Neural cell (in vitro differentiated cells): ENCODE measurements at regions not wholly inside any gene's neighbourhood (a gene's known extent, or its start where the extent isn't known, plus 50 kb on each side); places are given as distances from the start of the nearest gene placed in this dataset.

Experiments
- H2AFZ ChIP-seq: fragments of 200-600, 300-800 bp; sonication (generic), shearing (Covaris generic); 2 replicates; pipeline ENCODE4 v1.6.0; 2014; ENCODE audit warnings: low read depth, mild to moderate bottlenecking, antibody characterized with exemption, low read length, moderate library complexity
- H3F3A ChIP-seq: fragments of 200-600 bp; shearing (Covaris generic); 2 replicates; pipeline ENCODE4 v1.6.1; 2016; ENCODE audit warnings: mild to moderate bottlenecking, moderate library complexity, mixed read lengths, antibody characterized with exemption, low read length; ENCODE audit not compliant: insufficient read depth, poor library complexity, severe bottlenecking
- H3K27ac ChIP-seq: fragments of 200-600, 300-800 bp; sonication (generic), shearing (Covaris generic); 2 replicates; pipeline ENCODE4 v1.5.1; 2014; ENCODE audit warnings: mild to moderate bottlenecking, low read length, moderate library complexity
- H3K27me3 ChIP-seq: fragments of 300-800, 200-600 bp; sonication (generic), shearing (Covaris generic); 2 replicates; pipeline ENCODE4 v1.6.0; 2014; ENCODE audit warnings: mild to moderate bottlenecking, low read depth, low read length, moderate library complexity; ENCODE audit not compliant: insufficient read depth
- H3K36me3 ChIP-seq: fragments of 300-800, 200-600 bp; sonication (generic), shearing (Covaris generic); 2 replicates; pipeline ENCODE4 v1.5.1; 2014; ENCODE audit warnings: mild to moderate bottlenecking, antibody characterized with exemption, low read length, moderate library complexity; ENCODE audit not compliant: insufficient read depth
- H3K4me2 ChIP-seq: fragments of 300-800, 200-600 bp; sonication (generic), shearing (Covaris generic); 2 replicates; pipeline ENCODE4 v1.6.0; 2014; ENCODE audit warnings: mild to moderate bottlenecking, low read length
- H3K4me3 ChIP-seq: fragments of 300-800, 200-600 bp; sonication (generic), shearing (Covaris generic); 2 replicates; pipeline ENCODE4 v1.5.1; 2014; ENCODE audit warnings: mild to moderate bottlenecking, low read length, moderate library complexity
- H3K79me2 ChIP-seq: fragments of 200-600 bp; shearing (Covaris generic); replicated peaks from 2 replicates; pipeline ENCODE4 v1.6.0; 2014; ENCODE audit warnings: mild to moderate bottlenecking, low read length, moderate library complexity; ENCODE audit not compliant: insufficient read depth
- H3K9ac ChIP-seq: fragments of 300-800, 200-600 bp; sonication (generic), shearing (Covaris generic); 2 replicates; pipeline ENCODE4 v1.6.1; 2016; ENCODE audit warnings: mild to moderate bottlenecking, low read length, mixed read lengths
- H3K9me2 ChIP-seq: fragments of 200-600 bp; shearing (Covaris generic); 2 replicates; pipeline ENCODE4 v1.6.1; 2016; ENCODE audit warnings: mild to moderate bottlenecking, low read length, mixed read lengths; ENCODE audit not compliant: insufficient read depth
- H3K9me3 ChIP-seq: fragments of 200-600, 300-800 bp; sonication (generic), shearing (Covaris generic); 2 replicates; pipeline ENCODE4 v1.6.1; 2016; ENCODE audit warnings: mild to moderate bottlenecking, mixed run types, low read length, moderate library complexity, mixed read lengths
- H4K20me1 ChIP-seq: fragments of 200-600 bp; shearing (Covaris generic); 2 replicates; pipeline ENCODE4 v1.6.1; 2016; ENCODE audit warnings: mild to moderate bottlenecking, mixed run types; ENCODE audit not compliant: insufficient read depth
- EP300 ChIP-seq: fragments of 450-650 bp; conservative IDR thresholded peaks from 2 replicates; pipeline ENCODE4 v1.6.1; 2014; ENCODE audit warnings: antibody characterized with exemption, mild to moderate bottlenecking, moderate library complexity; ENCODE audit not compliant: poor library complexity, severe bottlenecking
- EZH2 ChIP-seq: fragments of 200-600, 300-800 bp; shearing (Covaris generic), sonication (generic); IDR thresholded peaks from 2 replicates; pipeline ENCODE4 v1.6.1; 2014; ENCODE audit warnings: antibody characterized with exemption, low read length, borderline replicate concordance, mild to moderate bottlenecking; ENCODE audit not compliant: insufficient read depth, poor library complexity, severe bottlenecking
- MXI1 ChIP-seq: fragments of 450-650 bp; conservative IDR thresholded peaks from 2 replicates; pipeline ENCODE4 v1.6.1; 2014; ENCODE audit warnings: antibody characterized with exemption, mild to moderate bottlenecking; ENCODE audit not compliant: poor library complexity, severe bottlenecking
- POLR2AphosphoS5 ChIP-seq: IDR thresholded peaks from 2 replicates; pipeline ENCODE4 v1.6.1; 2012
- RAD21 ChIP-seq: fragments of 450-650 bp; conservative IDR thresholded peaks from 2 replicates; pipeline ENCODE4 v1.6.1; 2014; ENCODE audit warnings: antibody characterized with exemption, mild to moderate bottlenecking, moderate library complexity
- SMC3 ChIP-seq: fragments of 450-650 bp; conservative IDR thresholded peaks from 2 replicates; pipeline ENCODE4 v1.6.1; 2014; ENCODE audit warnings: antibody characterized with exemption, mild to moderate bottlenecking, moderate library complexity; ENCODE audit not compliant: poor library complexity
- TAF1 ChIP-seq: IDR thresholded peaks from 2 replicates; pipeline ENCODE4 v1.6.1; 2012; ENCODE audit warnings: low read depth
- TF ChIP-seq, protein P1 (sequence below): fragments of 450-650 bp; IDR thresholded peaks from 2 replicates; pipeline ENCODE4 v1.5.1; 2014; ENCODE audit warnings: antibody characterized with exemption, mild to moderate bottlenecking, moderate library complexity; ENCODE audit not compliant: poor library complexity, severe bottlenecking
- TF ChIP-seq, protein P2 (sequence below): IDR thresholded peaks from 2 replicates; pipeline ENCODE4 v1.6.1; 2012; ENCODE audit warnings: borderline replicate concordance

DNA sequence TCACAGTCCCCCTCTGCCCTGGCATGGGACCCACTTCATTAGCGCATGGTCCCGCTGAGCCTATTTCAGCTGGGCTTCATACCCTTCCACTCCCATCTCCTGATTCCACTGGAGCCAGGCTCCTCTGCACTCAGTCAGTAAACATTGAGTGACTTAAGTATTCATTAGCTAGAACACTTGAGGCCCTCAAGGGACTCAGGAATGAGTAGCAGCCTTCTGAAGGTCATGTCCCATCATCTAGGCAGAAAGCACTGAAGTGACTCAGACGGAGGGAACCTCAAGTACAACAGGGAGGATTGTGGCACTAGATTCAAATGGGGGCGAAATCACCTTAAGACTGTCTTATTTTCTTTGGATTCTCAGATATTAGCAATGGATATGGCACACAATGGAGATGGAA lies 186.6 kb upstream of the INHBA start:
- TF ChIP-seq EP300 (no peak), SMC3 (no peak), TAF1 (no peak), RAD21 (no peak), EZH2 (no peak), MXI1 (no peak), POLR2AphosphoS5 (no peak)
- TF ChIP-seq, protein P1, sequence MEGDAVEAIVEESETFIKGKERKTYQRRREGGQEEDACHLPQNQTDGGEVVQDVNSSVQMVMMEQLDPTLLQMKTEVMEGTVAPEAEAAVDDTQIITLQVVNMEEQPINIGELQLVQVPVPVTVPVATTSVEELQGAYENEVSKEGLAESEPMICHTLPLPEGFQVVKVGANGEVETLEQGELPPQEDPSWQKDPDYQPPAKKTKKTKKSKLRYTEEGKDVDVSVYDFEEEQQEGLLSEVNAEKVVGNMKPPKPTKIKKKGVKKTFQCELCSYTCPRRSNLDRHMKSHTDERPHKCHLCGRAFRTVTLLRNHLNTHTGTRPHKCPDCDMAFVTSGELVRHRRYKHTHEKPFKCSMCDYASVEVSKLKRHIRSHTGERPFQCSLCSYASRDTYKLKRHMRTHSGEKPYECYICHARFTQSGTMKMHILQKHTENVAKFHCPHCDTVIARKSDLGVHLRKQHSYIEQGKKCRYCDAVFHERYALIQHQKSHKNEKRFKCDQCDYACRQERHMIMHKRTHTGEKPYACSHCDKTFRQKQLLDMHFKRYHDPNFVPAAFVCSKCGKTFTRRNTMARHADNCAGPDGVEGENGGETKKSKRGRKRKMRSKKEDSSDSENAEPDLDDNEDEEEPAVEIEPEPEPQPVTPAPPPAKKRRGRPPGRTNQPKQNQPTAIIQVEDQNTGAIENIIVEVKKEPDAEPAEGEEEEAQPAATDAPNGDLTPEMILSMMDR, result no peak
- TF ChIP-seq, protein P2, sequence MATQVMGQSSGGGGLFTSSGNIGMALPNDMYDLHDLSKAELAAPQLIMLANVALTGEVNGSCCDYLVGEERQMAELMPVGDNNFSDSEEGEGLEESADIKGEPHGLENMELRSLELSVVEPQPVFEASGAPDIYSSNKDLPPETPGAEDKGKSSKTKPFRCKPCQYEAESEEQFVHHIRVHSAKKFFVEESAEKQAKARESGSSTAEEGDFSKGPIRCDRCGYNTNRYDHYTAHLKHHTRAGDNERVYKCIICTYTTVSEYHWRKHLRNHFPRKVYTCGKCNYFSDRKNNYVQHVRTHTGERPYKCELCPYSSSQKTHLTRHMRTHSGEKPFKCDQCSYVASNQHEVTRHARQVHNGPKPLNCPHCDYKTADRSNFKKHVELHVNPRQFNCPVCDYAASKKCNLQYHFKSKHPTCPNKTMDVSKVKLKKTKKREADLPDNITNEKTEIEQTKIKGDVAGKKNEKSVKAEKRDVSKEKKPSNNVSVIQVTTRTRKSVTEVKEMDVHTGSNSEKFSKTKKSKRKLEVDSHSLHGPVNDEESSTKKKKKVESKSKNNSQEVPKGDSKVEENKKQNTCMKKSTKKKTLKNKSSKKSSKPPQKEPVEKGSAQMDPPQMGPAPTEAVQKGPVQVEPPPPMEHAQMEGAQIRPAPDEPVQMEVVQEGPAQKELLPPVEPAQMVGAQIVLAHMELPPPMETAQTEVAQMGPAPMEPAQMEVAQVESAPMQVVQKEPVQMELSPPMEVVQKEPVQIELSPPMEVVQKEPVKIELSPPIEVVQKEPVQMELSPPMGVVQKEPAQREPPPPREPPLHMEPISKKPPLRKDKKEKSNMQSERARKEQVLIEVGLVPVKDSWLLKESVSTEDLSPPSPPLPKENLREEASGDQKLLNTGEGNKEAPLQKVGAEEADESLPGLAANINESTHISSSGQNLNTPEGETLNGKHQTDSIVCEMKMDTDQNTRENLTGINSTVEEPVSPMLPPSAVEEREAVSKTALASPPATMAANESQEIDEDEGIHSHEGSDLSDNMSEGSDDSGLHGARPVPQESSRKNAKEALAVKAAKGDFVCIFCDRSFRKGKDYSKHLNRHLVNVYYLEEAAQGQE, result no peak
- H2AFZ ChIP-seq, result no peak overlapping the region

DNA sequence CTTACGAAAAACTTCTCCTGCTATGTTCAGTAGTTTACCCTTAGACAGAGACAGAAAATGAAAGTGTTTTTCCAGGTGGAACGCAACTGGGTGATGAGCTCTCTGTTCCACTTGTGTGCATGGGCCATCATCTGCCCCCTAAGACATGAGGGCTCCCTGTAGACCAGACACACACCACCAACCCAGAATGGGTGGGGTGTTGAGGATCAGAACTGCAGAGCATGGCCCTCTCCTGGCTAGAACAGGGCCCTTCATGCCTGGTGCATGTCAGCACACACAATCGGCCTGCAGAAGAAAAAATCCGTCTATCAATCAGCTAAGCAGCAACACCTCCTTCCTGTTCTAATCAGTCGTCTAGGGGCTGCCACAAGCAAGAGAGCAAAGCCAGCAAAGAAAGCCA lies 186.2 kb upstream of the INHBA start:
- no peaks in the 10 kb centered on the region for H3K79me2 ChIP-seq
- H3K9me2 ChIP-seq, result no peaks in the 10 kb centered on the region
- no peak overlapping the region for H3K9ac ChIP-seq
- H3K4me3 ChIP-seq, result no peak overlapping the region
- H4K20me1 ChIP-seq, result no peaks in the 10 kb centered on the region
- no peaks in the 10 kb centered on the region for H3F3A ChIP-seq
- no peaks in the 10 kb centered on the region for H3K36me3 ChIP-seq
- H3K4me2 ChIP-seq, result no peak overlapping the region
- TF ChIP-seq POLR2AphosphoS5 (no peak), EZH2 (no peak), MXI1 (no peak), TAF1 (no peak)
- TF ChIP-seq, protein P1, result no peak
- TF ChIP-seq, protein P2, result no peak
- no peaks in the 10 kb centered on the region for H3K9me3 ChIP-seq
- H3K27me3 ChIP-seq, result no peaks in the 10 kb centered on the region
- no peak overlapping the region for H2AFZ ChIP-seq
- no peak overlapping the region for H3K27ac ChIP-seq

More for the DNA sequence above, 186.6 kb upstream of the INHBA start:
- Histone ChIP-seq H4K20me1 (no peaks in the 10 kb centered on the region), H3K4me2 (no peak overlapping the region), H3K9me3 (no peaks in the 10 kb centered on the region), H3K4me3 (no peak overlapping the region), H3K27me3 (no peaks in the 10 kb centered on the region), H3K36me3 (no peaks in the 10 kb centered on the region), H3K9me2 (no peaks in the 10 kb centered on the region), H3K27ac (no peak overlapping the region), H3K9ac (no peak overlapping the region), H3F3A (no peaks in the 10 kb centered on the region), H3K79me2 (no peaks in the 10 kb centered on the region)
